LNCaP clone FGC (cell line): ENCODE measurements at regions not wholly inside any gene's neighbourhood (a gene's known extent, or its start where the extent isn't known, plus 50 kb on each side); places are given as distances from the start of the nearest gene placed in this dataset.

Experiments used
- DNase-seq: peaks from one replicate; pipeline ENCODE4 v3.0.0-alpha.2; 2011; ENCODE audit warnings: low read depth
- H3K4me3 ChIP-seq: 2 replicates; pipeline ENCODE4 v1.5.1; 2011; ENCODE audit warnings: mild to moderate bottlenecking, low read depth, low read length, control low read depth
- TF ChIP-seq, protein P1 (sequence below): IDR thresholded peaks from 2 replicates; pipeline ENCODE4 v1.5.1; 2012; ENCODE audit warnings: mild to moderate bottlenecking; ENCODE audit not compliant: control insufficient read depth, insufficient read depth; ENCODE audit errors: extremely low read depth

DNA sequence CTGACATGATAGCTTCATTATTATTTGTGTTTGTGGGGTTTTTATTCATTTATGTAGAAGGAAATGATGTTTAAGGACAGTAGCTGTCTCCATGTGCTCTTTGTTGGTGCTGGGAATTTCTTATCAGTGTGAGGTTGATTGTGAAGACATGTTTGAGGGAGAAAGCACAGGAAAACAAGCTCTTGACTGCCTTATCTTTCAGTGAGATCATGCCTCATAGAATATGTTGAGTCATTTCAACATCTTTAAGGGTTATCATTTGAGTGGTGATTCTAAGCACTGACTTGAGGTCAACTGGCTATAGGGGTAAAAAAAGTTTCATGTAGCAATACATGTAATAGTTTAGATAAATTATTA is 405.1 kb upstream of the ADAMTS5 start:
- no peak overlapping the region for H3K4me3 ChIP-seq
- no peak for DNase-seq
- TF ChIP-seq, protein P1, sequence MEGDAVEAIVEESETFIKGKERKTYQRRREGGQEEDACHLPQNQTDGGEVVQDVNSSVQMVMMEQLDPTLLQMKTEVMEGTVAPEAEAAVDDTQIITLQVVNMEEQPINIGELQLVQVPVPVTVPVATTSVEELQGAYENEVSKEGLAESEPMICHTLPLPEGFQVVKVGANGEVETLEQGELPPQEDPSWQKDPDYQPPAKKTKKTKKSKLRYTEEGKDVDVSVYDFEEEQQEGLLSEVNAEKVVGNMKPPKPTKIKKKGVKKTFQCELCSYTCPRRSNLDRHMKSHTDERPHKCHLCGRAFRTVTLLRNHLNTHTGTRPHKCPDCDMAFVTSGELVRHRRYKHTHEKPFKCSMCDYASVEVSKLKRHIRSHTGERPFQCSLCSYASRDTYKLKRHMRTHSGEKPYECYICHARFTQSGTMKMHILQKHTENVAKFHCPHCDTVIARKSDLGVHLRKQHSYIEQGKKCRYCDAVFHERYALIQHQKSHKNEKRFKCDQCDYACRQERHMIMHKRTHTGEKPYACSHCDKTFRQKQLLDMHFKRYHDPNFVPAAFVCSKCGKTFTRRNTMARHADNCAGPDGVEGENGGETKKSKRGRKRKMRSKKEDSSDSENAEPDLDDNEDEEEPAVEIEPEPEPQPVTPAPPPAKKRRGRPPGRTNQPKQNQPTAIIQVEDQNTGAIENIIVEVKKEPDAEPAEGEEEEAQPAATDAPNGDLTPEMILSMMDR, result no peak

DNA sequence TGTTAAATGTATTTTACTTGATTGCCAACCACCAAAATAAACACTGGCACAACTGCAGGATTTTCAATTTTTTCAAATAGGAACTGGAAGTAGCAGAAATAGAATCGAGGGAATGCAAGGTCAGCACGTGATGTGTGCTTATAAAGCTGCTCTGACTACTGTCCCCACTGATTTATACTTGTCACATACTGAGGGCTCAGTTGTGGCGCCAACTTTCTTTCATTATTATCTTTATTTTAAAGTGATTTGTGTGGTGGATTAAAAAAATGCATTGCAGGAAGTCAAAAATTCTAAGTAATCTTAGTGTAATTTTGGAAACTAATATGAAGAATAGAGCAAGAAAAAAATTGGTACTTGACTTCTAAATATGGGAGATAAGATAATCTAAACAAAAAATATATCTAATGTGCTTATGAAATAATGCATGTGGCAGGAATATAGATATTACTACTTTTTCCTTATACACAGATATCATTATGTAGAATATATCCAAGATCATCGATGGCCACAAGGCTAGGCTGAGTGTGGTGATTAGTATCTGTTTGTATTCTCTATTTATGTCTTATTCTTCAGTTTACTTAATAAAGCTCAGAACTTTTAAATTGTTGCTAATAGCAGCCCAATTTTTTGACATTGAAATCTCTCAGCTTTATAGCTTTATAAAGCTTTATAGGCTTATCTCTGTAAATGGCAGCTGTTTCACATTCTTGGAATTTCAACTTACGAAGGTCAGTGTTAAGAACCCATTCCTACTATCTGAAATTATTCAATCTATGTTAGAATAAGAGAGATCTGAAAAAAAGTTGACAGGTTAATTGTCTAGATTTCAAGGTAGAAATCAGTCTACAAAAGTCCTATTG is 404.5 kb upstream of the ADAMTS5 start:
- TF ChIP-seq, protein P1, result no peak
- no peak for DNase-seq
- H3K4me3 ChIP-seq, result no peak overlapping the region

DNA sequence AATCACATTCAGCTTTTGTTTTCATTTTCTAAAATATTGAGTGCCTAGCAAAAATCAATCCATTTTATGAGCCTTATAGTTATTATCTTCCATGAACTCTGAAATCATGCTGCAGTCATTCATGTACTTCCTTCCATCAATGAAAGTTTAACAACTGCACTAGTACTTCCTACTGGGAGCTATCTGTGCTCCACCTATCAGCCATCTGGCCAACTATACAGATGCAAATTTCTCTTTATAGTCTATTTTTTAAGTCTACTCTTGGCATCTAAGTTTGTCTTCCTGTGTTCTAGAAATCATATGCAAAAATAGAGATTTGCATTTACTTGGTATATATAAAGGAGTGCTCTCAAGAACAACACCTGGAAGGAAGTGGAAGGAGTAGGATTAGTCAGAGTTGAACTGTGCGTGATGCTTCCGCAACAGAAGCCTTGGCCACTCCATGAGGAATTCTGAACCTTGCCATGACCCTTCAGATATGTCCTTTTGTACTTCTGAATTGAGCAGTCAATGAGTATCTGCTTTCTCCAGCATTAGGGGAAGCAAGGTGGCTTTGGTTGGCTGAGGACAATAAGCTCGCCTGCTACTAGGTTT is 403.2 kb upstream of the ADAMTS5 start:
- H3K4me3 ChIP-seq, result no peak overlapping the region
- TF ChIP-seq, protein P1, result no peak
- DNase-seq, result no peak

DNA sequence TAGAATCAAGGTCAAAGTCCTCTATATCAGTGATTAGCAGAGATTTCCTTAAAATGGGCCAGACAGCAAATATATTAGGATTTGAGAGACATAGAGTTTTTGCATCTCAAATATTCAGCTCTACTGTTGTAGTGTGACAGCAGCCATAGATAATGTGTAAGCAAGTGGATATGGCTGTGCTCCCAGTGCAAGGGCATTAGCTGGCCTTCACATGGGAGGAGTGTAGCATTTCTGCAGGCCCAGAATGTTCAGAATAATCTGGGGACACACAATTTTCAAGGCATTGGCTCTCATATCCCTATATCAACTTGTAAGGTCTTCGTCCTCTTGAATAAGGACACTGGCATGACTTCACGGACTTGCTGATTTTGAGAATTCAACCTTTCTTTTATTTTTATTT is 402.3 kb upstream of the ADAMTS5 start:
- H3K4me3 ChIP-seq, result no peak overlapping the region
- TF ChIP-seq, protein P1, result no peak
- no peak for DNase-seq

DNA sequence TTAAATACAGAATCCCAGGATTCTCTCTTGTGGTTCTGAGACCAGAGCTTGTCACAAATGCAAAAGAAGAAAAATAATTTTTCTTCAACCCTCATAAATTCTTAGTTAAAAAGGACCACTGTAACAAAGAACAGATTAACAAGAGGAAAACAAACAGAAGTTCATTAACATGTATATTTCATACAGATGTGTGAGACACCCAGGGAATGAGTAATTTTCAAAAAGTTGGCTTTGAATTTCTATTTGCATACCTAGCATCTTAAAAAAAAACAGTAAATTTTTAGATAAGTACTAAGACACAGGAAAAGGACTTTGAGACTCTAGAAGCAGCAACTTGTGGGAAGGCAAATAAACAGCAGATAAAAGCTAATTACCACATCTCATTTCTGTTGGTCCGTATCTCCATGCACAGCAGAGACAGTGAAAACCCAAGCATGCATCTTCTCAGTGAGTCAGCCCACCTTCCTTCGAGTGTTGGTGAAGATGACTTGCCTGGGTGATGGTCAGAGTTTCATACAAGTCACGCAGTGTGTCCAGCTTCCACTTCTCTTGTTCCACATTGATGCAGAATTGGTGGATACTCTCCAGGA is 399.9 kb upstream of the ADAMTS5 start:
- H3K4me3 ChIP-seq, result no peak overlapping the region
- TF ChIP-seq, protein P1, result no peak
- no peak for DNase-seq

DNA sequence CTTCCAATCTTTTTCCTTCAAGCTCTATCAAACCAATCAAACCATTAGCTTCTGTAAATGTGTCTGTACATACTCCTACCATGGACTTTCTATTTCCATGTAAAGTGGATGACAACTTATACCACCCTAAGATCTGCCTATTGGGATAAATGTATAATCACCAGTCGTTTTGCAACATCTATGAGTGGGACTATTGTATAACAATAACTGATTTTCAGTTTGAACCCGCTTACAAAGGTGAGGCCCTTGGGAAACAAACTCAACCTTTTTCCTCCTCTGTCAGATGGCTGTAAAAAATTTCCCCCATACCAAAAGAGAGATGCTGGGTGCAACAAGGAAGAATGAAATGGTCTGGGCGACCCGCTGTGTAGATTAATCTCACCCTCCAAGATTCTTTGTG is 399.1 kb upstream of the ADAMTS5 start:
- no peak overlapping the region for H3K4me3 ChIP-seq
- TF ChIP-seq, protein P1, result no peak
- DNase-seq, result no peak

DNA sequence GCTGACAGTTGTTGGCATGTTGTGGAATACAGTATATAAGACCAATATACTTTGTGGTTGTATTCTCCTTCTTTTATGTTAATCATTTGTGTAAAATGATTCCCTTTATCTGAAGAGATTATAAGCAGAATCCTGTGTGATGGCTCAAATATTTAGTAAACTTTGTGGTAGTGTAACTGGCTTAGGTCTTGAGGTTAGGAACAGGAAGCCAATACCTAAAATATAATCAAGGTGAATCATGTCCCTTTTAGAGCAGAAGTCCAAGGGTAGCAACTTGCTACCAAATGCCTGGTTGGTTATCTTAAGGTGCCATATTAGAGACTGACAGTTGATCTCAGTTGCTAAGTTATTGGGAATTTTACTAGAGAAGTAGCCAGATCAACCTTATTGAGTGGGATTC is 398.5 kb upstream of the ADAMTS5 start:
- no peak for DNase-seq
- TF ChIP-seq, protein P1, result no peak
- H3K4me3 ChIP-seq, result no peak overlapping the region
